Kidney epithelial cell (primary cell): ENCODE measurements at regions not wholly inside any gene's neighbourhood (a gene's known extent, or its start where the extent isn't known, plus 50 kb on each side); places are given as distances from the start of the nearest gene placed in this dataset.

ENCODE experiments used
- DNase-seq: peaks from one replicate; pipeline ENCODE4 v3.0.0-alpha.2; 2010; ENCODE audit warnings: low read depth
- H3K27me3 ChIP-seq: 2 replicates; pipeline ENCODE4 v1.6.0; 2011; ENCODE audit warnings: low read length; ENCODE audit not compliant: control insufficient read depth, insufficient read depth
- H3K36me3 ChIP-seq: 2 replicates; pipeline ENCODE4 v1.5.1; 2011; ENCODE audit warnings: low read length; ENCODE audit not compliant: control insufficient read depth, insufficient read depth
- H3K4me3 ChIP-seq: 2 replicates; pipeline ENCODE4 v1.5.1; 2011; ENCODE audit warnings: low read depth, mild to moderate bottlenecking, control low read depth, low read length
- TF ChIP-seq, protein P1 (sequence below): IDR thresholded peaks from 2 replicates; pipeline ENCODE4 v1.5.1; 2011; ENCODE audit warnings: mild to moderate bottlenecking, moderate library complexity, low read length, control low read depth, inconsistent platforms; ENCODE audit not compliant: insufficient read depth, poor library complexity, severe bottlenecking

DNA sequence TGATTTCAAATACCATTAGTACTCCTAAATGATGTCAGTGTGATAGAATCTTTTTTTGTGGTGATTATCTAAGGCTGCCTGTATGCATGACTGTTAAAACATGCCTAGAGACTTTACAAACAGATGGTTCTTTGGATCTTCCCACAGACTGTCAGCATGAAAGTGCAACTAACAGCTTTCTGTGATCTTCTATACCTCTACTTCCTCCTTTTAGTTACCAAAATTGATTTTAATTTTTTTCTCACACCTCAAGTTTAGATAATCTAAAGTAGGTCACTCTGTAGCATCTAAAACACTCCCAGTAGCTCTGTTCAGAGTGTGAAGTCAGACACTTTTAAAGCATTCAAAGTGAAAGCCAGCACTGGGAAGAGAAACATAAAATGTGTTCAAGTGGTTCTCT lies 534.5 kb downstream of the PTPRC start:
- no peaks in the 10 kb centered on the region for H3K27me3 ChIP-seq
- DNase-seq: no peak

GRCh38 chr1:199174336-199174735 lies 535.5 kb downstream of the PTPRC start:
- DNase-seq: no peak
- Histone ChIP-seq H3K4me3 (no peak overlapping the region), H3K36me3 (no peaks in the 10 kb centered on the region), H3K27me3 (no peaks in the 10 kb centered on the region)
- TF ChIP-seq, protein P1, sequence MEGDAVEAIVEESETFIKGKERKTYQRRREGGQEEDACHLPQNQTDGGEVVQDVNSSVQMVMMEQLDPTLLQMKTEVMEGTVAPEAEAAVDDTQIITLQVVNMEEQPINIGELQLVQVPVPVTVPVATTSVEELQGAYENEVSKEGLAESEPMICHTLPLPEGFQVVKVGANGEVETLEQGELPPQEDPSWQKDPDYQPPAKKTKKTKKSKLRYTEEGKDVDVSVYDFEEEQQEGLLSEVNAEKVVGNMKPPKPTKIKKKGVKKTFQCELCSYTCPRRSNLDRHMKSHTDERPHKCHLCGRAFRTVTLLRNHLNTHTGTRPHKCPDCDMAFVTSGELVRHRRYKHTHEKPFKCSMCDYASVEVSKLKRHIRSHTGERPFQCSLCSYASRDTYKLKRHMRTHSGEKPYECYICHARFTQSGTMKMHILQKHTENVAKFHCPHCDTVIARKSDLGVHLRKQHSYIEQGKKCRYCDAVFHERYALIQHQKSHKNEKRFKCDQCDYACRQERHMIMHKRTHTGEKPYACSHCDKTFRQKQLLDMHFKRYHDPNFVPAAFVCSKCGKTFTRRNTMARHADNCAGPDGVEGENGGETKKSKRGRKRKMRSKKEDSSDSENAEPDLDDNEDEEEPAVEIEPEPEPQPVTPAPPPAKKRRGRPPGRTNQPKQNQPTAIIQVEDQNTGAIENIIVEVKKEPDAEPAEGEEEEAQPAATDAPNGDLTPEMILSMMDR: no peak

More for the DNA sequence above, 534.5 kb downstream of the PTPRC start:
- TF ChIP-seq, protein P1: no peak
- H3K4me3 ChIP-seq: no peak overlapping the region
- no peaks in the 10 kb centered on the region for H3K36me3 ChIP-seq

DNA sequence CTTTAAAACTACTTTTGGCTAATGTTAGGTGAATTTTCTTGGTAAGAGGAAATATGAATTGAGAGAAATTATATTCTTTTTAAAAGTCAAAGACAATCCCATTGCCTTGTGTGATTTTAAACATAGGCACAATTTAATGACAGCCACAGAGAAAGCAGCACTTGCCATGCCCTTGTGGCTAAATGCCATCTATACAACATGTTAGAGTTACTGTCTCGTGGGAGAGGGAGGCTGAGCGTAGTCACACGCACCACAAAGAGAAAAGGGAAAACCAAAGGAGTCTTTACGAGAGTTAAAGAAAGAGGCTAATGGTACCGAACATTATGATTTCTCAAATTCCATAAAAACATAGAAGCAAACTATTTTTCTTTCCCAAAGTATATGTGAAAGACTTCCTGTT lies 537.9 kb downstream of the PTPRC start:
- no peak for DNase-seq
- Histone ChIP-seq H3K27me3 (no peaks in the 10 kb centered on the region), H3K36me3 (no peaks in the 10 kb centered on the region), H3K4me3 (no peak overlapping the region)
- TF ChIP-seq, protein P1: no peak

DNA sequence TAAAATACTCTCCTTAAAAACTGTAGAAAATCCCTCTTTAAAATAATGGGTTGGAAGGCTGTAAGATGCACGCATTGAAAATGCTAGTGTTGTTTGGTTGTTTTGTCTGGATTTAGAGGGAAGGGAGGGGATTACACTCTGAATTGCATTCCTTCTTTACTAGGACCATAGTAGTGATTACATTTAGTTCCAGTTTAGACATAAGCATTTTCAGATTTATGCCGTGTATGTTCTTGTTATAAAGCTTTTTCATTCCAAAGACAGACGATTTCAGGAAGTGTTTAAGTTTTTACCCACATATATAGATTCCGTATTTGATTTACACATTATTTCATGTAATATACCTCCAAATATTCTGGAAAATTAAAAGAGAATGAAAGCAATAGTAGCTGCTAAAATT lies 538.4 kb downstream of the PTPRC start:
- DNase-seq: no peak
- TF ChIP-seq, protein P1: no peak
- H3K4me3 ChIP-seq: no peak overlapping the region
- no peaks in the 10 kb centered on the region for H3K36me3 ChIP-seq
- H3K27me3 ChIP-seq: no peaks in the 10 kb centered on the region

GRCh38 chr1:199178646-199179045 lies 539.8 kb downstream of the PTPRC start:
- no peak overlapping the region for H3K4me3 ChIP-seq
- TF ChIP-seq, protein P1: no peak
- no peak for DNase-seq
- no peaks in the 10 kb centered on the region for H3K36me3 ChIP-seq
- H3K27me3 ChIP-seq: no peaks in the 10 kb centered on the region

DNA sequence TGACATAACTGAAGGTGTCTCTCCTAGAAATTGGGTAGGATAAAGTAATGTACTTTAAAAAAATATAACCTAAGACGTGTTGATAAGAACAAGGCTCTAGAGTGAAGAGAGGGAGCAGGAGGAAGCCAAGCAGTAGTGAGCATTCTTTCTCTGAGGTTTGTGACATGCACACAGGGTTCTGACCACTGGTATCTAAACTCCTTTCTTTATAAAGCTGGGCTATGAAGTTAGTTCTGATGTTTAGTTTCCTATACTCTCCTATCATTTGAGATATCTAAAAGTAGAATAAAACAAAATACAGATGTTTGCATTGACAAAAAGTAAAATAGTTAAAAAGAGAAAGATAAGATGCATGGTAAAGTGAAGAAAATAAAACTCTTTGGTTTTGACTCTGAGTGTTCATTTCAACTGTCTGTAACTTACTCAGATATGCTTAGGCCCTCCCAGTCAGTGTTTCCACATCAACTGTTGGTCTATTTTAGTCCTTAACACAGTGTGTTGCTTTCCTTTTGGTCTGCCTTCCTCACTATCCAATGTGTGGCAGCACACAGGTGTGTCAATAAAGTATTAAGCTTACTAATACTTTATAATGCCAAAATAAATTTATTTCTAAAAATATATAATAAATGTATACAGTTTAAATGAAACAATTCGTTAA lies 543.5 kb downstream of the PTPRC start:
- no peaks in the 10 kb centered on the region for H3K36me3 ChIP-seq
- no peaks in the 10 kb centered on the region for H3K27me3 ChIP-seq
- DNase-seq: no peak
- TF ChIP-seq, protein P1: no peak
- H3K4me3 ChIP-seq: no peak overlapping the region
